Suppressor macrophage (primary cell): ENCODE measurements at regions not wholly inside any gene's neighbourhood (a gene's known extent, or its start where the extent isn't known, plus 50 kb on each side); places are given as distances from the start of the nearest gene placed in this dataset.
"Not testable (repeated sequence)": the region's sequence is repeated elsewhere in the genome, so short reads cannot be mapped to it uniquely, and the experiment has no call there.

Source experiments
- DNase-seq, 4 experiments: peaks; one replicate each; pipeline ENCODE4 v3.0.0-alpha.2; 2020 to 2022

DNA sequence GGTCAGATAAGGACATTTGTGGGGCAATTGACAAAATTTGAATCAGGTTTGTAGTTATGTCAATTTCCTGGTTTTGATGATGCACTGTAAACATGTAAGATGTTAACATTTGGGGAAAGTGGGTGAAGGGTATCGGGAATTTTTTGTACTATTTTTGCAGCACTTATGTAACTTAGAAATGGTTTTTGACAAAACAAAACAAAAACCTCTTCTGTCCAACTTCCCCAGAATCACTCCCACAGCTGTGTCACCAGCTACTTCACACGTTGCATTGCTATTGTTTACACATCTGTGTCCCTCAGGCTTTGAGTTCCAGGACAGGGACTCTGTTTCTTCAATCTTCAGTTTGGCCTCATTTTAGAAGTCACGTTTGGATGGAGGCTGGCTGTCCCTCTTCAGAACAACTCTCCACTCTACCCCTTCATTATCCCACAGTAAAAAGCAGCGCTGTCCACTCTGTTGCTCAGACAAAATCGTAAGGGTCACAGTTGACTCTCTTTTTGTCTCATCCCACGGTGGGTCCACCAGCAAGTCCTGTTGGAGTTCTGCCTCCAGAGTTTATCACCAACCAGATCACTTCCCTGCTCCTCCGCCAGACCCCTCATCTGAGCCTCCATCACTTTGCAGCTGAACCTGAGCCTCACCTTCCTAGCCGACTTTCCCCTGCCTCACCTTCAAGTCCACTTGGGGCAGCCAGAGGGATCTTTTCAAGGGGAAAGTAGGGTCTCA, 63.2 kb downstream of the NENF start:
- DNase-seq, result peak; percentile 65 to 89 (median 80)

DNA sequence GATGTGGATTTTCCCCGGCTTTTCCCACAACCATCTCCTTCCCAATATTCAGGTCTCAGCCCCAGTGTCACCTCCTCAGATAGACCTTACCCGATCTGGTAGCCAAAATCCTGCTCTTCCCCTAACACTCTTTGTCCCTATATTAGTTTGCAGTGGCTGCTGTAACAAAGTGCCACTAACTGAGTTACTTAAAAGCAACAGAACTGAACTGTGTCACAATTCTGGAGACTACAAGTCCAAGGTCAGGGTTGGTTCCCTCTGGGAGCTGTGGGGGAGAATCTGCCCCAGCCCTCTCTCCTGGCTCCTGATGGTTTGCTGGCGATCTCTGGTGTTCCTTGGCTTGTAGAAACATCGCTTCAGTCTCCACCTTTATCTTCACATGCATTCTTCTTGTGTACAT, 64.0 kb downstream of the NENF start:
- DNase-seq, result peak in 2 of 4 experiments; percentile 51 to 60

DNA sequence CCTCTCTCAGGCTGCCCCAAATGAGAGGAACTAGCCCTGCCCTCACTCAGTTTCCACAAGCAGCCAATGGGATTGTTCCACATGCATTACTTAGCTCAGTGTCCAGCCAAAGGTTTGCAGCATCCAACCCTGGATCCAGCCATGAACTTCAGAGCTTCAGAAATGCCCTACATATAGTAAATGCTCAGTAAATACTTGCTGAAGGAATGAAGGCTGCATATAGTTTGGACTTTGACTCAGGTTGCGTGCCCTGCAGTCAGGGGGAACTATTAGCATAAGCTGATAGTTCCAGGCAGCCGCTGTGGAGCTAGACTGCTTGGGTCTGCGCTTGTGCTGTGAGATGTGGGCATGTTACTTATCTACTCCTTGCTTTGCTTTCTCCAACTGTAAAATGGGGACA, 64.8 kb downstream of the NENF start:
- DNase-seq, result no peak

- DNase-seq, result peak; percentile 79 to 95 (median 89)
Observed at GRCh38 chr1:212498283-212499040, 65.7 kb downstream of the NENF start.

- no peak for DNase-seq
Observed at GRCh38 chr1:212500351-212500750, 67.6 kb downstream of the NENF start.

DNA sequence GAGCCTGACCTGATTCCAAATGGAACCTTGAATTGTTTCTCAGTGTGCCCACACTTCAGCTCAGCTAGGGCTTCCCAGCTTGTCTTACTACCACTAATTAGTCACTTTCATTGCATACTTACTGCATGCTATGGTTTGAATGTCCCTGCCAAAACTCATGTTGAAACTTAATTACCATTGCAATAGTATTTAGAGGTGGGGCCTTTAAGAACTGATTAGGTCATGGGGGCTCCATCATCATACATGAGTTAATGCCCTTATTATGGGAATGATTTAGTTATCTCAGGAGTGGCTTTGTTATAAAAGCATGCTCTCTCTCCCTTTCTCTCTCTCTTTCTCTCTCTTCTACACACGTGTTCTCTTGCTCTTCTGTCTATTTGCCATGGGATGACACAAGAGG, 68.3 kb downstream of the NENF start:
- DNase-seq, result peak in 2 of 4 experiments; percentile 38 to 55

DNA sequence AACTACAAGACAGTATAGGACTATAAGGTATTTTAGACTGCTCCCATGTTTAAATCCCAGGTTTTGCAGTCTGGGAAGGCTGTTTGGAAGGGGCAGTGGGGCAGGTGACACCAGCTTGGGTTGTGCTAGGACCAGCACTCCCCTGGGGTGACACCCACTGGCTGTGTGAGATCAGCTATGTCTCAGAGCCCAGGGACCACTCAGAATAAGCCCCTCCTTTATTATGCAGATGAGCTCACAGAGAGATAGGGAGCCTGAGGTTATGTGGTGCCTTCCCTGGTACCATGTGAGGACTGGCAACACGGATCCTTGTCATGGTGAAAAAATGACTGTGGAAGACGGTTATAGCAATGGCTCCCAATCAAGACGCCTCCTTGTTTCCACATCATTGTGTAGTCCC, 71.0 kb downstream of the NENF start:
- DNase-seq, result no peak

GRCh38 chr1:212504171-212504803, 71.6 kb downstream of the NENF start:
- DNase-seq, result no peak

GRCh38 chr1:212506666-212507065, 73.9 kb downstream of the NENF start:
- DNase-seq, result no peak

DNA sequence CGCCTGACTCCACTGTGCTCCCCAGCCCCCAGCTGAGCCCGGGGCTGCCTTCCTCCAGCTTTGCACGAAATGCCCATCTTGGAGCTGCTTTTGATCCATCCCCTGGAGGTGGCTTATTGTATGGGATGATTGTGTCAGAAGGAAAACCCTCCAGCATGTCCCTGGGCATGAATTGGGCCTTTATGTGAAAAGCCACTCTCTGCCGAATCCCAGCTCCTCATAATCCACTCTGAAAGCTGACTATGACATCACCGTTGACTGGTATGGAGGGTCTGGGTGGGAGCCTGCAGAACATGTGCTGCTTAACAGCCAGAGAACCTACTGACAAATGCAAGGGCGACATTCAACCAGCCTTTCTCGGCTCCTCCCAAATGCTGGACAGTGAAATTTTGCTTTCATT, 74.6 kb downstream of the NENF start:
- DNase-seq, result no peak

- no peak for DNase-seq
Observed at GRCh38 chr1:212512816-212513559, 80.3 kb downstream of the NENF start.

- no peak for DNase-seq
Observed at GRCh38 chr1:212513586-212513985, 80.9 kb downstream of the NENF start.

DNA sequence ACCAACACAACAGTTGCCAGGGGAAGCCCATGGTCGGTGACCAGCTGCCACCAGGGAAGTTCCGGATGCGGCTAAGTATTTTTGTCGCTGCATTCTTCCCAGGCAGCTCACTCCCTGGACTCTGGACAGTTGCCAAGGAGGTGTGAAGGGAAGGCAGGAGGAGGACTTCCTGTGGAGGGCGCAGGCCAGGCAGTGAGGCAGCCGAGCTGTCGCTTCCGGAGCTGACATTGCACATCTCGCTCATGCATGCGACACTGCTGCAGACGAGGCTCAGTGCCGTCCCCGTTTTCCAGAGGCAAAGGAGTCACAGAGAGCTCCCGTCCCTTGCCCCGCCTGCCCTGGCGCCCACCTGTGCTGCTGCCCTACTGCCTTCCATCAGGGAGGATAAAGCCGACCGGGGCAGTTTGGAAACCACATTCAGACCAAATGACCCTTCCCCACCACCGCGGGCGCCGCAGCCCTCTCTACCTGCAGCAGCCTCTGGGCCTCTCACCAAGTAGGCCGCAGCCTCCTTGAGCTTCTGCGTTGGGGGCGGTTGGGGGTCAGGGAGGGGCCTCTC, 81.4 kb downstream of the NENF start:
- peak in 3 of 4 experiments; percentile 42 to 56 (median 55) for DNase-seq

DNA sequence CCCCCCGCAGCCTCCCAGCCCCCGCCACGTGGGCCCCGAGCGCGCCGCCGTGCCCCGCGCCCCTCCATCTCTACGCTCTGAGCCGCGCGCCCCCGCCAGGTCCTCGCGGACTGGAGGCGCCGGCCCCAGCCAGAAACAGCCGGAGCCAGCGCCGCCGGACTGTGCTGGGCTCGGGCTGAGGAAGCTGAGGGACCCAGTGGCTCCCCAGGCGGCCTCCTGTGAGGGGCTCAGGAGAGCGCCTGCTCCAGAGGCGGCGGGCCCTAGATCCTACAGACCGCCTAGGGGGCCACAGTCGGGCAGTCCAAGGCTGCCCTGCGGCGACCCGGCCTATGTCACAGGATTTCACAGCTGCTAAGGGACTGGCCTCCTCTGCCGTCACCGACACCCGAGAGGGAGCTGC, 82.1 kb downstream of the NENF start:
- peak in 2 of 4 experiments; percentile 41 to 50 for DNase-seq

DNA sequence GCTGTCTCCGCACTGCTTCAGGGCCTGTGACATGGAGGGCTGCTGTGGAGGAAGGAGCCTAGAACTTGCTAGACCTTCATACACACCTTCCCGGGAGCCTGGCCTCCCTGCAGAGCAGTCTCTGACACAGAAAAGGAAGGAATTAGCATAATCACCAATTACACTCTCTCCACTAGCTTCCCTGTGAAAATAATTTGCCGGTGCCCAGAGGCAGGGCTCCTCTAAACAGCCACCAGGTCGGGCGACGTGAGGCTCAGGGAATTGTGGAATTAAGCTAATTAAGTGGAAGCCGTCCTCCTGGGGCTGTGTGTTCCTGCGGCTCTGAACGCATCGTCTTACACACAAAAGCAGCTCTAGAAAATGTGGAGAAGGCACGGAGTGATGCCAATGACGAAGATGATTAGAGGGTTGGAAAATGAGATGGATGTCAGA, 82.6 kb downstream of the NENF start:
- no peak for DNase-seq

- not testable (repeated sequence) for DNase-seq
Observed at GRCh38 chr1:212516012-212516411, 83.3 kb downstream of the NENF start.

DNA sequence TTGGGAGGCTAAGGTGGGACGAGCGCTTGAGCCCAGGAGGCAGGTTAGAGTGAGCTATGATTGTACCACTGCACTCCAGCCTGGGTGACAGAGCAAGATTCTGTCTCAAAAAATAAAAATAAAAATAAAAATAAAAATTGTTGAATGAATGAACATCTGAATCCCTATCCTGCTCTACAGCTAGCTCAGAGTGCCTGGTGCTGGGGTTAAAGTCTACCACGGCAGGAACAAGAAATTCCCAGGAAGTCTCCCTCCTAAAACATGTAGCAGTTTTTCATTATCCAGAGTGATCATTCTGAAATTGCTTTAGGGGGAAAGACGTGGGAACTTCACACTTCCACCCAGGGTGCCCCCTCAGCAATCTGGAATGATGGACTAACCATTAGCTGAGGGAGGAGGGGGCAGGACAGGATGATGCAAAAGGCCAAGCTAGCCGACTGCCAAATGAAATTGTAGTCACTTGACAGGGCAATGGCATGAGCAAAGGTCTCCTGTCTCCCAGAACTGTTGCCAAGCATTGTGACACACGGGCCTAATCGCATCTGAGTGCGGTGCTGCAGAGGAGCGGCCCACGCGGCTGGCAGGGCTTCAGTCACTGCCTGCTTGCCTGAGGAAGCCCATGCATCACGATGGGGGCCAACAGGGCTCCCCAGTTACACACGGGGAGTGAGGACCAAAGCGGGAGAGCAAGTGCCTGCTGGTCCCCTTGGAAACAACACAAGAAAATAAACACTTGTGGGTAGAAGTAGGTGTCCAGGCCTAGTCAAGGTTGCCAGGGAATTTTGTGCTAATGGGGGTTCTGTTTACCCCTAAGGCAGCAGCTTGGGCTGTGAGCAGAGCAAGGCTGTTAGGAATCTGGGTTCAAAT, 85.7 kb downstream of the NENF start:
- DNase-seq, result peak; percentile 45 to 77 (median 64)

DNA sequence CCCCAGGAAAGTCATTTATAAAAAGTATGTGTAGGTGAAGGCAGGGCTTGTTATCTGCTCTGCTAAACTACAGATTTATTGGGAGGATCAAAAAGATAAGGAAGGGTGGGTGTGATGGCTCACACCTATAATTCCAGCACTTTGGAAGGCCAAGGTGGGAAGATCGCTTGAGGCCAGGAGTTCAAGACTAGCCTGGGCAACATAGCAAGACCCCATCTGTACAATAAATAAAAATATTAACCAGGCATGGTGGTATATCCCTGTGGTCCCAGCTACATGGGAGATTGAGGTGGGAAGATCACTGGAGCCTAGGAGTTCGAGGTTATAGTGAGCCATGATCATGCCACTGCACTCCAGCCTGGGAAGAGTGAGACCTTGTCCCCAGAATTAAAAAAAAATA, 86.4 kb downstream of the NENF start:
- DNase-seq, result no peak

- DNase-seq, result no peak
Observed at GRCh38 chr1:212520299-212520698, 87.6 kb downstream of the NENF start.

DNA sequence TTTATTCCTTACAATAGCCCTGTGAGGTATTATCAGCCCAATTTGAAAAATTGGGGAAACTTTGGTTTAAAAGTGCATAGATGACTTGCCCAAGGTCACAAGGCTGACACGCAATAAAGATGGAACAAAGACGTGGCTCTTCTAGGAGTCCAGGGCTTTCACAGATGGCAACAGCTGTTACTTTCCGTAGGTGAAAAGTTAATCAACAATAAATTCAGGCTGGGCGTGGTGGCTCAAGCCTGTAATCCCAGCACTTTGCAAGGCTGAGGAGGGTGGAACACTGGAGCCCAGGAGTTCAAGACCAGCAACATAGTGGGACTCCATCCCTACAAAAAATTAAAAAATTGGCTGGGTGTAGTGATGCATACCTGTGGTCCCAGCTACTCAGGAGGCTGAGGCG, 87.8 kb upstream of the ATF3 start:
- DNase-seq, result no peak

- DNase-seq, result peak in 3 of 4 experiments; percentile 54 to 60 (median 57)
Observed at GRCh38 chr1:212525479-212526110, 83.0 kb upstream of the ATF3 start.
